Esophagus squamous epithelium (tissue), 4 donors: ENCODE measurements at regions not wholly inside any gene's neighbourhood (a gene's known extent, or its start where the extent isn't known, plus 50 kb on each side); places are given as distances from the start of the nearest gene placed in this dataset.

Source experiments
- CTCF ChIP-seq, 6 experiments: fragments of 450-650 bp in 4 of 6; fragments of 200-600 bp in 2 of 6; sonication (generic) in 2 of 6; IDR thresholded peaks; one replicate each; pipeline ENCODE4 v1.5.1; 2016 to 2019; ENCODE audit warnings: antibody characterized with exemption in 6 of 6, mild to moderate bottlenecking in 4 of 6, moderate library complexity in 4 of 6
- POLR2A ChIP-seq, 4 donors: fragments of 450-650 bp; IDR thresholded peaks; one replicate each; pipeline ENCODE4 v1.6.1; 2017; ENCODE audit warnings: antibody characterized with exemption in 4 of 4, mild to moderate bottlenecking in 4 of 4, moderate library complexity in 3 of 4

- TF ChIP-seq CTCF (IDR thresholded peaks at IDR 0.05): no peak
- no peak for TF ChIP-seq POLR2A (IDR thresholded peaks at IDR 0.05)
Observed at GRCh38 chr21:20720623-20721022, 277.6 kb upstream of the NCAM2 start.
